IPS-20b (cell line): ENCODE measurements at regions not wholly inside any gene's neighbourhood (a gene's known extent, or its start where the extent isn't known, plus 50 kb on each side); places are given as distances from the start of the nearest gene placed in this dataset.
"Not testable (repeated sequence)": the region's sequence is repeated elsewhere in the genome, so short reads cannot be mapped to it uniquely, and the experiment has no call there.

Source experiments
- H3K27ac ChIP-seq: one replicate; pipeline ENCODE4 v1.5.1; 2013; ENCODE audit warnings: low read length
- H3K27me3 ChIP-seq: 2 replicates; pipeline ENCODE4 v1.6.1; 2013; ENCODE audit warnings: mild to moderate bottlenecking, low read length, inconsistent platforms; ENCODE audit not compliant: insufficient read depth
- H3K36me3 ChIP-seq: 2 replicates; pipeline ENCODE4 v1.6.1; 2013; ENCODE audit warnings: low read depth, mild to moderate bottlenecking, inconsistent platforms, low read length, moderate library complexity; ENCODE audit not compliant: insufficient read depth
- H3K4me1 ChIP-seq: 2 replicates; pipeline ENCODE4 v1.6.1; 2013; ENCODE audit warnings: mild to moderate bottlenecking, control low read depth, inconsistent platforms, low read length, moderate library complexity; ENCODE audit not compliant: insufficient read depth
- H3K4me3 ChIP-seq: 2 replicates; pipeline ENCODE4 v1.5.1; 2013; ENCODE audit warnings: mild to moderate bottlenecking, low read length, inconsistent platforms
- H3K9ac ChIP-seq: 2 replicates; pipeline ENCODE4 v1.6.1; 2013; ENCODE audit warnings: low read depth, mild to moderate bottlenecking, inconsistent platforms, low read length, moderate library complexity
- H3K9me3 ChIP-seq: 2 replicates; pipeline ENCODE4 v1.6.1; 2013; ENCODE audit warnings: mild to moderate bottlenecking, low read depth, low read length, inconsistent platforms; ENCODE audit not compliant: insufficient read depth

- H3K27ac ChIP-seq, result no peak overlapping the region
- H3K9ac ChIP-seq, result no peak overlapping the region
- peaks cover 4% of the 10 kb centered on the region; the same call in 1 of the 2 replicates for H3K9me3 ChIP-seq
- H3K36me3 ChIP-seq, result no peaks in the 10 kb centered on the region
- no peak overlapping the region for H3K4me3 ChIP-seq
- H3K4me1 ChIP-seq, result no peaks in the 10 kb centered on the region
- H3K27me3 ChIP-seq, result no peaks in the 10 kb centered on the region
Observed at GRCh38 chr11:122578171-122578825, 77.2 kb upstream of the UBASH3B start.

GRCh38 chr11:122572592-122572991 lies 82.9 kb upstream of the UBASH3B start:
- Histone ChIP-seq H3K4me1 (no peaks in the 10 kb centered on the region), H3K9me3 (no peaks in the 10 kb centered on the region), H3K27ac (no peak overlapping the region), H3K4me3 (no peak overlapping the region), H3K36me3 (no peaks in the 10 kb centered on the region), H3K27me3 (no peaks in the 10 kb centered on the region), H3K9ac (no peak overlapping the region)

GRCh38 chr11:122563761-122564160 lies 91.8 kb upstream of the UBASH3B start:
- Histone ChIP-seq H3K4me3 (no peak overlapping the region), H3K27ac (no peak overlapping the region), H3K27me3 (no peaks in the 10 kb centered on the region), H3K4me1 (no peaks in the 10 kb centered on the region), H3K36me3 (no peaks in the 10 kb centered on the region), H3K9me3 (no peaks in the 10 kb centered on the region), H3K9ac (no peak overlapping the region)

GRCh38 chr11:122559734-122560382 lies 95.7 kb upstream of the UBASH3B start:
- Histone ChIP-seq H3K27ac (no peak overlapping the region), H3K27me3 (peaks cover 10% of the 10 kb centered on the region), H3K9ac (peak overlapping the region; percentile 66; the same call in 1 of the 2 replicates), H3K9me3 (no peaks in the 10 kb centered on the region), H3K4me1 (no peaks in the 10 kb centered on the region), H3K36me3 (no peaks in the 10 kb centered on the region), H3K4me3 (peak overlapping the region; percentile 89)

GRCh38 chr11:122559218-122559617 lies 96.3 kb upstream of the UBASH3B start:
- not testable (repeated sequence) for H3K9me3 ChIP-seq, H3K4me1 ChIP-seq
- H3K4me3 ChIP-seq, result peak overlapping the region; percentile 89

GRCh38 chr11:122557163-122557562 lies 98.4 kb upstream of the UBASH3B start:
- not testable (repeated sequence) for H3K4me1 ChIP-seq, H3K27ac ChIP-seq, H3K9ac ChIP-seq, H3K36me3 ChIP-seq, H3K9me3 ChIP-seq, H3K4me3 ChIP-seq
- peaks cover 10% of the 10 kb centered on the region for H3K27me3 ChIP-seq

More at GRCh38 chr11:122559218-122559617, 96.3 kb upstream of the UBASH3B start:
- Histone ChIP-seq H3K9ac (peak overlapping the region; percentile 66; the same call in 1 of the 2 replicates), H3K27me3 (peaks cover 10% of the 10 kb centered on the region)
- H3K36me3 ChIP-seq, H3K27ac ChIP-seq: not testable (repeated sequence)

GRCh38 chr11:122556605-122557004 lies 98.9 kb upstream of the UBASH3B start:
- Histone ChIP-seq H3K9ac (no peak overlapping the region), H3K27ac (no peak overlapping the region), H3K27me3 (peaks cover 10% of the 10 kb centered on the region)

GRCh38 chr11:122538060-122538459 lies 117.5 kb upstream of the UBASH3B start:
- Histone ChIP-seq H3K4me3 (no peak overlapping the region), H3K9ac (no peak overlapping the region), H3K4me1 (no peaks in the 10 kb centered on the region), H3K27me3 (no peaks in the 10 kb centered on the region), H3K9me3 (peaks cover 8% of the 10 kb centered on the region), H3K36me3 (no peaks in the 10 kb centered on the region), H3K27ac (no peak overlapping the region)

More at GRCh38 chr11:122556605-122557004, 98.9 kb upstream of the UBASH3B start:
- Histone ChIP-seq H3K9me3 (no peaks in the 10 kb centered on the region), H3K4me1 (no peaks in the 10 kb centered on the region), H3K36me3 (no peaks in the 10 kb centered on the region), H3K4me3 (0 out of 2 replicates have a peak overlapping the region, but pooled peaks have one; percentile 20)

- H3K27ac ChIP-seq, result peak overlapping the region; percentile 36
- H3K9ac ChIP-seq, result 0 out of 2 replicates have a peak overlapping the region, but pooled peaks have one; percentile 16
- H3K9me3 ChIP-seq, result no peaks in the 10 kb centered on the region; the same call in 1 of the 2 replicates
Observed at GRCh38 chr11:122524898-122525297, 130.6 kb upstream of the UBASH3B start.

GRCh38 chr11:122523846-122524805 lies 131.4 kb upstream of the UBASH3B start:
- no peaks in the 10 kb centered on the region for H3K36me3 ChIP-seq
- H3K9me3 ChIP-seq, result no peaks in the 10 kb centered on the region; the same call in 1 of the 2 replicates
- H3K4me3 ChIP-seq, result no peak overlapping the region
- H3K4me1 ChIP-seq, result peaks cover 23% of the 10 kb centered on the region; the same call in 1 of the 2 replicates
- no peak overlapping the region for H3K27ac ChIP-seq
- no peak overlapping the region for H3K9ac ChIP-seq
- no peaks in the 10 kb centered on the region for H3K27me3 ChIP-seq

More at GRCh38 chr11:122524898-122525297, 130.6 kb upstream of the UBASH3B start:
- Histone ChIP-seq H3K27me3 (no peaks in the 10 kb centered on the region), H3K4me3 (no peak overlapping the region), H3K4me1 (peaks cover 23% of the 10 kb centered on the region; the same call in 1 of the 2 replicates), H3K36me3 (no peaks in the 10 kb centered on the region)

- no peak overlapping the region for H3K9ac ChIP-seq
- peaks cover 23% of the 10 kb centered on the region; the same call in 1 of the 2 replicates for H3K4me1 ChIP-seq
- H3K4me3 ChIP-seq, result no peak overlapping the region
- no peak overlapping the region for H3K27ac ChIP-seq
- H3K36me3 ChIP-seq, result no peaks in the 10 kb centered on the region
- no peaks in the 10 kb centered on the region for H3K27me3 ChIP-seq
- H3K9me3 ChIP-seq, result no peaks in the 10 kb centered on the region
Observed at GRCh38 chr11:122521626-122522025, 133.9 kb upstream of the UBASH3B start.
